NB4 (cell line): ENCODE measurements at regions not wholly inside any gene's neighbourhood (a gene's known extent, or its start where the extent isn't known, plus 50 kb on each side); places are given as distances from the start of the nearest gene placed in this dataset.

Experiments
- DNase-seq: peaks from one replicate; pipeline ENCODE4 v3.0.0; 2010; ENCODE audit warnings: low read depth
- H3K4me3 ChIP-seq: one replicate; pipeline ENCODE4 v1.5.1; 2011; ENCODE audit warnings: mild to moderate bottlenecking, low read depth, low read length, moderate library complexity
- CTCF ChIP-seq: IDR thresholded peaks from one replicate; pipeline ENCODE4 v1.5.1; 2012; ENCODE audit warnings: low read depth, low read length
- MAX ChIP-seq: IDR thresholded peaks from 2 replicates; pipeline ENCODE4 v1.6.1; 2011; ENCODE audit warnings: low read depth, low read length
- MYC ChIP-seq: IDR thresholded peaks from 2 replicates; pipeline ENCODE4 v1.6.1; 2011; ENCODE audit warnings: low read depth, low read length
- POLR2A ChIP-seq: IDR thresholded peaks from 2 replicates; pipeline ENCODE4 v1.6.1; 2011; ENCODE audit warnings: mild to moderate bottlenecking; ENCODE audit not compliant: insufficient read length; ENCODE audit errors: extremely low read depth

- TF ChIP-seq MAX (no peak), CTCF (no peak), POLR2A (no peak), MYC (no peak)
- DNase-seq: no peak
- no peak overlapping the region for H3K4me3 ChIP-seq
Measured at GRCh38 chr2:236768393-236769140, 198.9 kb downstream of the ACKR3 start.

- peak; percentile 67 for DNase-seq
- no peak overlapping the region for H3K4me3 ChIP-seq
- TF ChIP-seq MYC (no peak), POLR2A (no peak), MAX (no peak), CTCF (no peak)
Measured at GRCh38 chr2:236769981-236770671, 200.5 kb downstream of the ACKR3 start.

GRCh38 chr2:236772220-236772837 lies 202.7 kb downstream of the ACKR3 start:
- no peak for DNase-seq
- no peak overlapping the region for H3K4me3 ChIP-seq
- TF ChIP-seq CTCF (no peak), MAX (no peak), MYC (no peak), POLR2A (no peak)

GRCh38 chr2:236773206-236773605 lies 203.6 kb downstream of the ACKR3 start:
- no peak overlapping the region for H3K4me3 ChIP-seq
- no peak for DNase-seq
- TF ChIP-seq MYC (no peak), MAX (no peak), POLR2A (no peak), CTCF (no peak)

- no peak for DNase-seq
- H3K4me3 ChIP-seq: no peak overlapping the region
- TF ChIP-seq MYC: no peak
- no peak for TF ChIP-seq MAX
Measured at GRCh38 chr2:236774171-236774570, 204.5 kb downstream of the ACKR3 start.

GRCh38 chr2:236775511-236775910 lies 205.9 kb downstream of the ACKR3 start:
- TF ChIP-seq MAX: no peak
- TF ChIP-seq CTCF: no peak
- TF ChIP-seq MYC: no peak
- TF ChIP-seq POLR2A: no peak
- DNase-seq: no peak
- H3K4me3 ChIP-seq: no peak overlapping the region
